HEK293 (cell line): ENCODE measurements at regions not wholly inside any gene's neighbourhood (a gene's known extent, or its start where the extent isn't known, plus 50 kb on each side); places are given as distances from the start of the nearest gene placed in this dataset.

ENCODE experiments used
- CTCF ChIA-PET: fragments of 350-600 bp; formaldehyde crosslinking; extraction: SDS; loops from one replicate; lab custom pipeline; 2021; ENCODE audit warnings: antibody characterized with exemption; lab: Yijun Ruan, JAX
- POLR2A ChIA-PET: fragments of 300-600 bp; formaldehyde crosslinking; extraction: SDS; loops from one replicate; lab custom pipeline; 2020; ENCODE audit warnings: antibody characterized with exemption, inconsistent platforms; lab: Yijun Ruan, JAX
- H3K27ac ChIP-seq: fragments of 200-500 bp; sonication (Bioruptor generic); 2 replicates; pipeline ENCODE4 v1.5.1; 2014; ENCODE audit warnings: low read depth, low read length, control low read depth, inconsistent platforms; ENCODE audit errors: extremely low read depth
- H3K36me3 ChIP-seq, 2 experiments: fragments of 200-500 bp in 1 of 2; sonication (Bioruptor generic) in 1 of 2; 1 replicate in 1 of 2; 2 replicates in 1 of 2; pipeline ENCODE4 v1.5.1; 2014 to 2017; ENCODE audit warnings: inconsistent platforms in 2 of 2, low read length in 2 of 2; ENCODE audit not compliant: control insufficient read depth in 2 of 2, insufficient read depth in 1 of 2
- H3K4me1 ChIP-seq: fragments of 200-500 bp; sonication (Bioruptor generic); 2 replicates; pipeline ENCODE4 v1.5.1; 2014; ENCODE audit warnings: mild to moderate bottlenecking, low read length, inconsistent platforms; ENCODE audit not compliant: control insufficient read depth, insufficient read depth
- H3K4me3 ChIP-seq: 2 replicates; pipeline ENCODE4 v1.5.1; 2011; ENCODE audit warnings: low read depth, mild to moderate bottlenecking, control low read depth, low read length, moderate library complexity
- H3K9me3 ChIP-seq: fragments of 200-500 bp; sonication (Bioruptor generic); 2 replicates; pipeline ENCODE4 v1.5.1; 2014; ENCODE audit warnings: low read depth, low read length, inconsistent platforms; ENCODE audit not compliant: control insufficient read depth, insufficient read depth
- EGR2 ChIP-seq: fragments of 450-650 bp; formaldehyde crosslinking; IDR thresholded peaks from 2 replicates; pipeline ENCODE4 v1.5.1; 2016; ENCODE audit warnings: low read depth, missing biosample characterization, missing genetic modification characterization
- GFI1B ChIP-seq: fragments of 450-650 bp; formaldehyde crosslinking; IDR thresholded peaks from 2 replicates; pipeline ENCODE4 v1.5.1; 2016; ENCODE audit warnings: missing biosample characterization, missing genetic modification characterization
- KLF10 ChIP-seq: fragments of 450-650 bp; IDR thresholded peaks from 2 replicates; pipeline ENCODE4 v1.5.1; 2018; ENCODE audit warnings: missing biosample characterization, mild to moderate bottlenecking, missing genetic modification characterization
- PRDM6 ChIP-seq: fragments of 450-650 bp; formaldehyde crosslinking; IDR thresholded peaks from 2 replicates; pipeline ENCODE4 v1.5.1; 2017; ENCODE audit warnings: missing biosample characterization, missing genetic modification characterization
- SP2 ChIP-seq: fragments of 450-650 bp; formaldehyde crosslinking; IDR thresholded peaks from 2 replicates; pipeline ENCODE4 v1.5.1; 2016; ENCODE audit warnings: missing biosample characterization, missing genetic modification characterization
- ZBTB10 ChIP-seq: fragments of 450-650 bp; formaldehyde crosslinking; IDR thresholded peaks from 2 replicates; pipeline ENCODE4 v1.5.1; 2016; ENCODE audit warnings: missing biosample characterization, missing genetic modification characterization
- ZBTB17 ChIP-seq: fragments of 450-650 bp; formaldehyde crosslinking; IDR thresholded peaks from 2 replicates; pipeline ENCODE4 v1.5.1; 2016; ENCODE audit warnings: missing biosample characterization, missing genetic modification characterization
- ZBTB48 ChIP-seq: fragments of 450-650 bp; formaldehyde crosslinking; IDR thresholded peaks from 2 replicates; pipeline ENCODE4 v1.5.1; 2016; ENCODE audit warnings: missing biosample characterization, missing genetic modification characterization
- ZBTB7A ChIP-seq: fragments of 450-650 bp; formaldehyde crosslinking; IDR thresholded peaks from 2 replicates; pipeline ENCODE4 v1.5.1; 2016; ENCODE audit warnings: low read depth, missing biosample characterization, missing genetic modification characterization
- ZFP41 ChIP-seq: fragments of 450-650 bp; formaldehyde crosslinking; IDR thresholded peaks from 2 replicates; pipeline ENCODE4 v1.5.1; 2016; ENCODE audit warnings: missing biosample characterization, missing genetic modification characterization, borderline replicate concordance
- ZIC2 ChIP-seq: fragments of 450-650 bp; formaldehyde crosslinking; IDR thresholded peaks from 2 replicates; pipeline ENCODE4 v1.5.1; 2016; ENCODE audit warnings: missing biosample characterization, missing genetic modification characterization
- ZNF112 ChIP-seq: fragments of 450-650 bp; formaldehyde crosslinking; IDR thresholded peaks from 2 replicates; pipeline ENCODE4 v1.5.0; 2017; ENCODE audit warnings: missing biosample characterization, missing genetic modification characterization
- ZNF114 ChIP-seq: fragments of 450-650 bp; formaldehyde crosslinking; IDR thresholded peaks from 2 replicates; pipeline ENCODE4 v1.5.0; 2017; ENCODE audit warnings: missing biosample characterization, missing genetic modification characterization
- ZNF132 ChIP-seq: fragments of 450-650 bp; formaldehyde crosslinking; IDR thresholded peaks from 2 replicates; pipeline ENCODE4 v1.5.1; 2017; ENCODE audit warnings: missing biosample characterization, missing genetic modification characterization, borderline replicate concordance
- ZNF140 ChIP-seq: fragments of 450-650 bp; formaldehyde crosslinking; IDR thresholded peaks from 2 replicates; pipeline ENCODE4 v1.5.1; 2016; ENCODE audit warnings: missing biosample characterization, missing genetic modification characterization
- ZNF148 ChIP-seq: fragments of 450-650 bp; formaldehyde crosslinking; IDR thresholded peaks from 2 replicates; pipeline ENCODE4 v1.5.0; 2017; ENCODE audit warnings: missing biosample characterization, missing genetic modification characterization, borderline replicate concordance
- ZNF157 ChIP-seq: fragments of 450-650 bp; formaldehyde crosslinking; IDR thresholded peaks from 2 replicates; pipeline ENCODE4 v1.5.1; 2016; ENCODE audit warnings: missing biosample characterization, missing genetic modification characterization
- ZNF18 ChIP-seq: fragments of 450-650 bp; formaldehyde crosslinking; IDR thresholded peaks from 2 replicates; pipeline ENCODE4 v1.5.1; 2016; ENCODE audit warnings: missing biosample characterization, missing genetic modification characterization
- ZNF202 ChIP-seq: fragments of 450-650 bp; formaldehyde crosslinking; IDR thresholded peaks from 2 replicates; pipeline ENCODE4 v1.5.1; 2016; ENCODE audit warnings: missing biosample characterization, missing genetic modification characterization, borderline replicate concordance
- ZNF239 ChIP-seq: fragments of 450-650 bp; formaldehyde crosslinking; IDR thresholded peaks from 2 replicates; pipeline ENCODE4 v1.5.1; 2016; ENCODE audit warnings: missing biosample characterization, missing genetic modification characterization
- ZNF292 ChIP-seq: fragments of 450-650 bp; formaldehyde crosslinking; IDR thresholded peaks from 2 replicates; pipeline ENCODE4 v1.5.1; 2016; ENCODE audit warnings: low read depth, missing biosample characterization, missing genetic modification characterization, borderline replicate concordance
- ZNF350 ChIP-seq: fragments of 450-650 bp; formaldehyde crosslinking; IDR thresholded peaks from 2 replicates; pipeline ENCODE4 v1.5.0; 2017; ENCODE audit warnings: missing biosample characterization, mild to moderate bottlenecking, missing genetic modification characterization
- ZNF37A ChIP-seq: fragments of 450-650 bp; IDR thresholded peaks from 2 replicates; pipeline ENCODE4 v1.5.1; 2018; ENCODE audit warnings: missing biosample characterization, missing genetic modification characterization
- ZNF48 ChIP-seq: fragments of 450-650 bp; formaldehyde crosslinking; IDR thresholded peaks from 2 replicates; pipeline ENCODE4 v1.5.1; 2016; ENCODE audit warnings: missing biosample characterization, missing genetic modification characterization
- ZNF529 ChIP-seq: fragments of 450-650 bp; formaldehyde crosslinking; IDR thresholded peaks from 2 replicates; pipeline ENCODE4 v1.5.1; 2017; ENCODE audit warnings: missing genetic modification characterization, missing biosample characterization; ENCODE audit not compliant: insufficient replicate concordance
- ZNF555 ChIP-seq: fragments of 450-650 bp; formaldehyde crosslinking; conservative IDR thresholded peaks from 2 replicates; pipeline ENCODE4 v1.5.1; 2017; ENCODE audit warnings: missing biosample characterization, mild to moderate bottlenecking, missing genetic modification characterization, inconsistent platforms
- ZNF560 ChIP-seq: fragments of 450-650 bp; formaldehyde crosslinking; IDR thresholded peaks from 2 replicates; pipeline ENCODE4 v1.5.1; 2017; ENCODE audit warnings: missing biosample characterization, missing genetic modification characterization, borderline replicate concordance
- ZNF571 ChIP-seq: fragments of 450-650 bp; formaldehyde crosslinking; IDR thresholded peaks from 2 replicates; pipeline ENCODE4 v1.5.0; 2017; ENCODE audit warnings: missing biosample characterization, missing genetic modification characterization
- ZNF664 ChIP-seq: fragments of 450-650 bp; formaldehyde crosslinking; IDR thresholded peaks from 2 replicates; pipeline ENCODE4 v1.5.1; 2016; ENCODE audit warnings: missing biosample characterization, missing genetic modification characterization
- ZNF776 ChIP-seq: fragments of 450-650 bp; formaldehyde crosslinking; IDR thresholded peaks from 2 replicates; pipeline ENCODE4 v1.5.0; 2017; ENCODE audit warnings: missing biosample characterization, missing genetic modification characterization, borderline replicate concordance

- Histone ChIP-seq H3K9me3 (no peaks in the 10 kb centered on the region), H3K27ac (no peak overlapping the region), H3K4me3 (no peak overlapping the region), H3K36me3 (no peaks in the 10 kb centered on the region), H3K4me1 (no peaks in the 10 kb centered on the region)
- TF ChIP-seq ZBTB17 (tag by site-specific recombination) (no peak), ZNF132 (tag by site-specific recombination) (no peak), PRDM6 (tag by site-specific recombination) (no peak), ZNF664 (tag by site-specific recombination) (no peak), KLF10 (tag by site-specific recombination) (no peak), ZNF37A (no peak), ZNF776 (tag by site-specific recombination) (no peak), ZNF292 (tag by site-specific recombination) (no peak), ZNF560 (tag by site-specific recombination) (no peak), ZNF148 (tag by site-specific recombination) (no peak), ZIC2 (tag by site-specific recombination) (no peak), ZNF157 (tag by site-specific recombination) (no peak), ZNF202 (tag by site-specific recombination) (no peak), ZNF529 (no peak)
- ChIA-PET POLR2A (no interaction called here), CTCF (interaction anchor here (0.6 kb wide), 1 partner anchor 428 kb away, joined by 3 read pairs; no protein-coding TSS in a partner anchor)
These were observed 65.6 kb upstream of the PCGF5 start for GRCh38 chr10:91154842-91155241.

- CTCF ChIA-PET = interaction anchor here (0.6 kb wide), 1 partner anchor 1100 kb away, joined by 3 read pairs; no protein-coding TSS in a partner anchor
- POLR2A ChIA-PET = no interaction called here
- H3K4me3 ChIP-seq = no peak overlapping the region
- no peak overlapping the region for H3K27ac ChIP-seq
- H3K36me3 ChIP-seq = no peaks in the 10 kb centered on the region
- H3K9me3 ChIP-seq = no peaks in the 10 kb centered on the region
- H3K4me1 ChIP-seq = no peaks in the 10 kb centered on the region
- TF ChIP-seq SP2 (tag by site-specific recombination) (no peak), ZNF555 (tag by site-specific recombination) (no peak), ZNF529 (no peak), ZNF571 (tag by site-specific recombination) (no peak), GFI1B (tag by site-specific recombination) (no peak), ZNF350 (tag by site-specific recombination) (no peak), ZBTB48 (no peak), EGR2 (tag by site-specific recombination) (no peak), ZNF239 (tag by site-specific recombination) (no peak), ZBTB10 (tag by site-specific recombination) (no peak), ZNF114 (no peak), ZFP41 (tag by site-specific recombination) (no peak), ZNF18 (tag by site-specific recombination) (no peak), ZNF140 (no peak), ZNF112 (no peak), ZNF48 (tag by site-specific recombination) (no peak), ZBTB7A (tag by site-specific recombination) (no peak)
These were observed 64.3 kb upstream of the PCGF5 start for GRCh38 chr10:91156196-91156595.
